H9 (cell line): ENCODE measurements at regions not wholly inside any gene's neighbourhood (a gene's known extent, or its start where the extent isn't known, plus 50 kb on each side); places are given as distances from the start of the nearest gene placed in this dataset.

ENCODE experiments used
- DNase-seq: peaks from one replicate; pipeline ENCODE4 v3.0.0-alpha.2; 2017
- H2AFZ ChIP-seq: one replicate; pipeline ENCODE4 v1.6.1; 2013; ENCODE audit warnings: mild to moderate bottlenecking, low read length, control low read depth, moderate library complexity
- H2AK5ac ChIP-seq: 2 replicates; pipeline ENCODE4 v1.6.1; 2013; ENCODE audit warnings: low read length, control low read depth, mixed read lengths; ENCODE audit not compliant: insufficient read length
- H2BK120ac ChIP-seq: one replicate; pipeline ENCODE4 v1.6.1; 2013; ENCODE audit warnings: low read depth, mild to moderate bottlenecking, low read length, control low read depth, inconsistent platforms; ENCODE audit not compliant: poor library complexity, severe bottlenecking
- H2BK12ac ChIP-seq: 2 replicates; pipeline ENCODE4 v1.6.1; 2013; ENCODE audit warnings: low read length, control low read depth, mixed read lengths, low read depth; ENCODE audit not compliant: insufficient read length
- H2BK15ac ChIP-seq: 2 replicates; pipeline ENCODE4 v1.6.1; 2013; ENCODE audit warnings: low read depth, low read length, control low read depth
- H2BK20ac ChIP-seq: one replicate; pipeline ENCODE4 v1.6.1; 2013; ENCODE audit warnings: low read depth, mild to moderate bottlenecking, low read length, control low read depth, inconsistent platforms; ENCODE audit not compliant: poor library complexity, severe bottlenecking
- H2BK5ac ChIP-seq: 2 replicates; pipeline ENCODE4 v1.6.1; 2013; ENCODE audit warnings: low read length, control low read depth, mixed read lengths; ENCODE audit not compliant: insufficient read length
- H3K14ac ChIP-seq: 2 replicates; pipeline ENCODE4 v1.6.1; 2013; ENCODE audit warnings: low read length, control low read depth; ENCODE audit not compliant: insufficient read depth
- H3K18ac ChIP-seq: 2 replicates; pipeline ENCODE4 v1.6.1; 2013; ENCODE audit warnings: low read depth, mild to moderate bottlenecking, mixed read lengths, low read length, control low read depth; ENCODE audit not compliant: insufficient read length
- H3K23ac ChIP-seq: 2 replicates; pipeline ENCODE4 v1.6.1; 2013; ENCODE audit warnings: low read length, control low read depth, mixed read lengths, low read depth; ENCODE audit not compliant: insufficient read length
- H3K23me2 ChIP-seq: 2 replicates; pipeline ENCODE4 v1.6.1; 2013; ENCODE audit warnings: low read depth, mild to moderate bottlenecking, mixed read lengths, low read length, control low read depth; ENCODE audit not compliant: insufficient read length, poor library complexity, severe bottlenecking
- H3K27ac ChIP-seq: 2 replicates; pipeline ENCODE4 v1.5.1; 2013; ENCODE audit warnings: low read length, control low read depth, mixed read lengths, low read depth; ENCODE audit not compliant: insufficient read length
- H3K27me3 ChIP-seq: 2 replicates; pipeline ENCODE4 v1.6.1; 2013; ENCODE audit warnings: low read length, control low read depth, inconsistent platforms; ENCODE audit not compliant: insufficient read depth
- H3K4ac ChIP-seq: 2 replicates; pipeline ENCODE4 v1.6.1; 2013; ENCODE audit warnings: low read depth, mild to moderate bottlenecking, control low read depth, inconsistent platforms, low read length, moderate library complexity
- H3K4me1 ChIP-seq: 2 replicates; pipeline ENCODE4 v1.6.1; 2013; ENCODE audit warnings: low read length, control low read depth, inconsistent platforms; ENCODE audit not compliant: insufficient read depth
- H3K4me2 ChIP-seq: 2 replicates; pipeline ENCODE4 v1.6.1; 2013; ENCODE audit warnings: low read length, control low read depth, mixed read lengths; ENCODE audit not compliant: insufficient read length, insufficient read depth
- H3K56ac ChIP-seq: 2 replicates; pipeline ENCODE4 v1.6.1; 2013; ENCODE audit warnings: low read depth, mild to moderate bottlenecking, mixed read lengths, low read length, control low read depth; ENCODE audit not compliant: insufficient read length
- H3K79me1 ChIP-seq: 2 replicates; pipeline ENCODE4 v1.6.1; 2013; ENCODE audit warnings: low read depth, mild to moderate bottlenecking, moderate library complexity, low read length, control low read depth, inconsistent platforms; ENCODE audit not compliant: insufficient read depth, poor library complexity, severe bottlenecking
- H3K79me2 ChIP-seq: 2 replicates; pipeline ENCODE4 v1.6.1; 2013; ENCODE audit warnings: low read length, control low read depth, inconsistent platforms; ENCODE audit not compliant: insufficient read depth
- H3K9ac ChIP-seq: 2 replicates; pipeline ENCODE4 v1.6.1; 2013; ENCODE audit warnings: low read length, control low read depth, mixed read lengths; ENCODE audit not compliant: insufficient read length; ENCODE audit errors: extremely low read depth
- H3K9me3 ChIP-seq: one replicate; pipeline ENCODE4 v1.6.1; 2013; ENCODE audit warnings: low read depth, low read length, inconsistent platforms; ENCODE audit not compliant: control insufficient read depth
- H3T11ph ChIP-seq: one replicate; pipeline ENCODE4 v1.6.1; 2013; ENCODE audit warnings: mild to moderate bottlenecking, low read length, control low read depth, inconsistent platforms
- H4K20me1 ChIP-seq: one replicate; pipeline ENCODE4 v1.6.1; 2013; ENCODE audit not compliant: control insufficient read depth, insufficient read length, insufficient read depth
- H4K5ac ChIP-seq: 2 replicates; pipeline ENCODE4 v1.6.1; 2013; ENCODE audit warnings: low read depth, mild to moderate bottlenecking, mixed read lengths, low read length, control low read depth; ENCODE audit not compliant: insufficient read length
- H4K8ac ChIP-seq: replicated peaks from 2 replicates; pipeline ENCODE4 v1.6.1; 2013; ENCODE audit warnings: low read length, control low read depth, mixed read lengths, low read depth; ENCODE audit not compliant: insufficient read length
- H4K91ac ChIP-seq: 2 replicates; pipeline ENCODE4 v1.6.1; 2013; ENCODE audit warnings: low read depth, mild to moderate bottlenecking, moderate library complexity, mixed read lengths, low read length, control low read depth; ENCODE audit not compliant: insufficient read length
- H3K27ac Mint-ChIP-seq, 3 experiments: 2 replicates in 2 of 3; 3 replicates in 1 of 3; pipeline ENCODE4 v1.8.0; 2020 to 2021; ENCODE audit warnings: mixed read lengths in 3 of 3, mild to moderate bottlenecking in 1 of 3, moderate library complexity in 1 of 3
- H3K27me3 Mint-ChIP-seq: 2 replicates; pipeline ENCODE4 v1.8.0; 2021; ENCODE audit warnings: low read depth, mild to moderate bottlenecking, moderate library complexity, mixed read lengths
- H3K36me3 Mint-ChIP-seq, 3 experiments: 2 replicates in 2 of 3; 3 replicates in 1 of 3; pipeline ENCODE4 v1.8.0; 2020 to 2021; ENCODE audit warnings: low read depth in 3 of 3, mixed read lengths in 3 of 3; ENCODE audit not compliant: insufficient read depth in 1 of 3
- H3K4me1 Mint-ChIP-seq, 2 experiments: 2 replicates each; pipeline ENCODE4 v1.8.0; 2020; ENCODE audit warnings: mixed read lengths in 2 of 2
- H3K4me3 Mint-ChIP-seq, 2 experiments: 2 replicates in 1 of 2; 3 replicates in 1 of 2; pipeline ENCODE4 v1.8.0; 2020 to 2021; ENCODE audit warnings: mild to moderate bottlenecking in 2 of 2, mixed read lengths in 2 of 2, moderate library complexity in 1 of 2
- H3K9me3 Mint-ChIP-seq, 2 experiments: 2 replicates in 1 of 2; 3 replicates in 1 of 2; pipeline ENCODE4 v1.8.0; 2020; ENCODE audit warnings: mild to moderate bottlenecking in 2 of 2, mixed read lengths in 2 of 2, moderate library complexity in 1 of 2
- WGBS: extraction: QIAGEN DNeasy Blood & Tissue Kit; methylation state at CpG from one replicate; pipeline ENCODE4 v1.1.7; 2013; ENCODE audit warnings: missing lambda C conversion rate, low lambda C conversion rate, mixed read lengths; ENCODE audit not compliant: insufficient read length; ENCODE audit errors: extremely low coverage; 5-methylcytosine and 5-hydroxymethylcytosine counted together
- TF ChIP-seq, protein P1 (sequence below): fragments of 200-600 bp; sonication (generic); conservative IDR thresholded peaks from 3 replicates; pipeline ENCODE4 v1.8.0; 2021; ENCODE audit warnings: antibody characterized with exemption, mild to moderate bottlenecking

- Histone ChIP-seq H4K91ac (no peak overlapping the region), H3K4me2 (no peak overlapping the region), H3K79me2 (no peaks in the 10 kb centered on the region), H3K27me3 (no peaks in the 10 kb centered on the region), H3K14ac (no peak overlapping the region), H3K23me2 (no peaks in the 10 kb centered on the region), H2AFZ (no peak overlapping the region), H3K4ac (no peak overlapping the region), H3K18ac (no peak overlapping the region), H4K5ac (no peak overlapping the region), H3K79me1 (no peaks in the 10 kb centered on the region), H4K8ac (no peak overlapping the region), H2BK15ac (no peak overlapping the region), H3K23ac (no peak overlapping the region), H3K56ac (no peak overlapping the region), H2BK12ac (no peak overlapping the region), H2BK5ac (no peak overlapping the region), H2BK20ac (no peak overlapping the region), H3T11ph (no peak overlapping the region), H4K20me1 (no peaks in the 10 kb centered on the region), H3K9ac (no peak overlapping the region), H3K27ac (no peak overlapping the region), H2BK120ac (no peak overlapping the region), H2AK5ac (no peak overlapping the region), H3K4me1 (no peaks in the 10 kb centered on the region), H3K9me3 (no peaks in the 10 kb centered on the region)
- TF ChIP-seq, protein P1, sequence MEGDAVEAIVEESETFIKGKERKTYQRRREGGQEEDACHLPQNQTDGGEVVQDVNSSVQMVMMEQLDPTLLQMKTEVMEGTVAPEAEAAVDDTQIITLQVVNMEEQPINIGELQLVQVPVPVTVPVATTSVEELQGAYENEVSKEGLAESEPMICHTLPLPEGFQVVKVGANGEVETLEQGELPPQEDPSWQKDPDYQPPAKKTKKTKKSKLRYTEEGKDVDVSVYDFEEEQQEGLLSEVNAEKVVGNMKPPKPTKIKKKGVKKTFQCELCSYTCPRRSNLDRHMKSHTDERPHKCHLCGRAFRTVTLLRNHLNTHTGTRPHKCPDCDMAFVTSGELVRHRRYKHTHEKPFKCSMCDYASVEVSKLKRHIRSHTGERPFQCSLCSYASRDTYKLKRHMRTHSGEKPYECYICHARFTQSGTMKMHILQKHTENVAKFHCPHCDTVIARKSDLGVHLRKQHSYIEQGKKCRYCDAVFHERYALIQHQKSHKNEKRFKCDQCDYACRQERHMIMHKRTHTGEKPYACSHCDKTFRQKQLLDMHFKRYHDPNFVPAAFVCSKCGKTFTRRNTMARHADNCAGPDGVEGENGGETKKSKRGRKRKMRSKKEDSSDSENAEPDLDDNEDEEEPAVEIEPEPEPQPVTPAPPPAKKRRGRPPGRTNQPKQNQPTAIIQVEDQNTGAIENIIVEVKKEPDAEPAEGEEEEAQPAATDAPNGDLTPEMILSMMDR = no peak
- Mint-ChIP-seq H3K27ac (no peak overlapping the region), H3K4me1 (0 out of 4 replicates have a peak, but pooled peaks cover 0 to 5% of the 10 kb centered on the region in 2 experiments), H3K4me3 (no peak overlapping the region), H3K36me3 (no peaks in the 10 kb centered on the region), H3K9me3 (no peaks in the 10 kb centered on the region), H3K27me3 (peaks cover 24% of the 10 kb centered on the region)
- 100% methylated on average over 1 of the region's 7 CpGs for WGBS
- DNase-seq = no peak
Measured at GRCh38 chr2:65537651-65538385, 105.4 kb upstream of the SPRED2 start.
